Trophoblast cell (in vitro differentiated cells and primary cell): ENCODE measurements at regions not wholly inside any gene's neighbourhood (a gene's known extent, or its start where the extent isn't known, plus 50 kb on each side); places are given as distances from the start of the nearest gene placed in this dataset.

Experiments
- DNase-seq, 2 donors: peaks; one replicate each; pipeline ENCODE4 v3.0.0-alpha.2; 2016
- H2AFZ ChIP-seq: 2 replicates; pipeline ENCODE4 v1.6.1; 2013; ENCODE audit warnings: low read length, moderate library complexity, mild to moderate bottlenecking; ENCODE audit not compliant: insufficient read depth, poor library complexity
- H2AK5ac ChIP-seq: 2 replicates; pipeline ENCODE4 v1.6.1; 2013; ENCODE audit warnings: mild to moderate bottlenecking, low read length
- H2BK120ac ChIP-seq: 2 replicates; pipeline ENCODE4 v1.6.1; 2013; ENCODE audit warnings: low read length, mild to moderate bottlenecking, moderate library complexity; ENCODE audit not compliant: insufficient read depth, poor library complexity
- H2BK12ac ChIP-seq: 2 replicates; pipeline ENCODE4 v1.6.1; 2013; ENCODE audit warnings: mild to moderate bottlenecking, low read length, moderate library complexity
- H2BK5ac ChIP-seq: 2 replicates; pipeline ENCODE4 v1.6.1; 2013; ENCODE audit warnings: low read length, low read depth, moderate library complexity, mild to moderate bottlenecking; ENCODE audit not compliant: poor library complexity
- H3K14ac ChIP-seq: 2 replicates; pipeline ENCODE4 v1.6.1; 2013; ENCODE audit warnings: mild to moderate bottlenecking, low read length
- H3K18ac ChIP-seq: 2 replicates; pipeline ENCODE4 v1.6.1; 2013; ENCODE audit warnings: mild to moderate bottlenecking, low read length
- H3K23ac ChIP-seq: 2 replicates; pipeline ENCODE4 v1.6.1; 2013; ENCODE audit warnings: low read length
- H3K27ac ChIP-seq: 2 replicates; pipeline ENCODE4 v1.5.1; 2013; ENCODE audit warnings: low read depth, mild to moderate bottlenecking, inconsistent platforms, low read length, moderate library complexity
- H3K27me3 ChIP-seq: 2 replicates; pipeline ENCODE4 v1.6.1; 2013; ENCODE audit warnings: inconsistent platforms, mild to moderate bottlenecking, low read length, moderate library complexity; ENCODE audit not compliant: insufficient read depth
- H3K36me3 ChIP-seq, 2 experiments: 1 replicate in 1 of 2; 2 replicates in 1 of 2; pipeline ENCODE4 v1.6.1; 2013; ENCODE audit warnings: low read length in 2 of 2, mild to moderate bottlenecking in 2 of 2, moderate library complexity in 1 of 2; ENCODE audit not compliant: insufficient read depth in 2 of 2, control insufficient read depth in 1 of 2
- H3K4ac ChIP-seq: 2 replicates; pipeline ENCODE4 v1.6.1; 2013; ENCODE audit warnings: low read depth, mild to moderate bottlenecking, low read length, moderate library complexity
- H3K4me1 ChIP-seq, 2 experiments: 1 replicate in 1 of 2; 2 replicates in 1 of 2; pipeline ENCODE4 v1.6.1; 2013; ENCODE audit warnings: low read length in 2 of 2, mild to moderate bottlenecking in 2 of 2, moderate library complexity in 1 of 2; ENCODE audit not compliant: insufficient read depth in 2 of 2, control insufficient read depth in 1 of 2
- H3K4me2 ChIP-seq: 2 replicates; pipeline ENCODE4 v1.6.1; 2013; ENCODE audit warnings: inconsistent platforms, mild to moderate bottlenecking, low read length, moderate library complexity
- H3K4me3 ChIP-seq: 2 replicates; pipeline ENCODE4 v1.5.1; 2013; ENCODE audit warnings: mild to moderate bottlenecking, low read depth, low read length, inconsistent platforms
- H3K79me1 ChIP-seq: one replicate; pipeline ENCODE4 v1.6.1; 2013; ENCODE audit warnings: low read length
- H3K79me2 ChIP-seq: 2 replicates; pipeline ENCODE4 v1.6.1; 2013; ENCODE audit warnings: low read length, mild to moderate bottlenecking; ENCODE audit not compliant: control insufficient read depth, insufficient read depth, poor library complexity
- H3K9ac ChIP-seq: 2 replicates; pipeline ENCODE4 v1.6.1; 2013; ENCODE audit warnings: mild to moderate bottlenecking, low read length
- H3K9me3 ChIP-seq: 2 replicates; pipeline ENCODE4 v1.6.1; 2013; ENCODE audit warnings: low read depth, mild to moderate bottlenecking, control low read depth, inconsistent platforms, low read length; ENCODE audit not compliant: insufficient read depth
- H4K12ac ChIP-seq: 2 replicates; pipeline ENCODE4 v1.6.1; 2013; ENCODE audit warnings: low read depth, mild to moderate bottlenecking, low read length, moderate library complexity
- H4K8ac ChIP-seq: 2 replicates; pipeline ENCODE4 v1.6.1; 2013; ENCODE audit warnings: low read depth, mild to moderate bottlenecking, low read length, moderate library complexity
- H4K91ac ChIP-seq: one replicate; pipeline ENCODE4 v1.6.1; 2013; ENCODE audit warnings: low read depth, mild to moderate bottlenecking, low read length, moderate library complexity
- WGBS: extraction: QIAGEN DNeasy Blood & Tissue Kit; methylation state at CpG from one replicate; pipeline ENCODE4 v1.1.7; 2013; ENCODE audit warnings: missing lambda C conversion rate; ENCODE audit not compliant: insufficient read length, insufficient coverage; ENCODE audit errors: extremely low coverage; 5-methylcytosine and 5-hydroxymethylcytosine counted together

- Histone ChIP-seq H3K9ac (no peak overlapping the region), H3K79me1 (no peaks in the 10 kb centered on the region), H4K8ac (no peak overlapping the region), H3K36me3 (no peaks in the 10 kb centered on the region), H2BK12ac (no peak overlapping the region), H3K4me2 (no peak overlapping the region), H3K14ac (no peak overlapping the region), H2BK5ac (no peak overlapping the region), H3K18ac (no peak overlapping the region), H2AFZ (no peak overlapping the region), H3K4ac (no peak overlapping the region), H3K4me1 (no peaks in the 10 kb centered on the region), H2BK120ac (no peak overlapping the region), H4K91ac (no peak overlapping the region), H3K27me3 (no peaks in the 10 kb centered on the region), H3K9me3 (no peaks in the 10 kb centered on the region), H3K27ac (no peak overlapping the region), H3K4me3 (no peak overlapping the region), H4K12ac (no peak overlapping the region), H2AK5ac (no peak overlapping the region), H3K23ac (no peak overlapping the region), H3K79me2 (no peaks in the 10 kb centered on the region)
- no peak for DNase-seq
- WGBS = no CpG with 5 or more reads among the region's 5 CpGs
Observed at GRCh38 chr18:51345848-51346391, 148.4 kb upstream of the MEX3C start.

- Histone ChIP-seq H3K23ac (no peak overlapping the region), H2BK12ac (no peak overlapping the region), H3K27ac (no peak overlapping the region), H3K4me3 (no peak overlapping the region), H3K9ac (no peak overlapping the region), H4K91ac (no peak overlapping the region), H4K12ac (no peak overlapping the region), H2BK120ac (no peak overlapping the region), H3K36me3 (no peaks in the 10 kb centered on the region), H3K4ac (no peak overlapping the region), H4K8ac (no peak overlapping the region), H3K79me2 (no peaks in the 10 kb centered on the region), H3K27me3 (no peaks in the 10 kb centered on the region), H3K14ac (no peak overlapping the region), H3K4me2 (no peak overlapping the region), H3K4me1 (no peaks in the 10 kb centered on the region), H2AFZ (no peak overlapping the region), H3K18ac (no peak overlapping the region), H2AK5ac (no peak overlapping the region), H3K9me3 (no peaks in the 10 kb centered on the region), H3K79me1 (no peaks in the 10 kb centered on the region), H2BK5ac (no peak overlapping the region)
- no CpG with 5 or more reads among the region's 4 CpGs for WGBS
- no peak for DNase-seq
Observed at GRCh38 chr18:51346404-51346803, 148.9 kb upstream of the MEX3C start.

- Histone ChIP-seq H4K8ac (no peak overlapping the region), H3K9me3 (no peaks in the 10 kb centered on the region), H3K9ac (no peak overlapping the region), H3K4ac (no peak overlapping the region), H4K12ac (no peak overlapping the region), H4K91ac (no peak overlapping the region), H2AK5ac (no peak overlapping the region), H3K79me1 (no peaks in the 10 kb centered on the region), H2BK5ac (no peak overlapping the region), H3K27me3 (no peaks in the 10 kb centered on the region), H3K14ac (no peak overlapping the region), H3K4me1 (no peaks in the 10 kb centered on the region), H2BK12ac (no peak overlapping the region), H3K18ac (no peak overlapping the region), H3K4me2 (no peak overlapping the region), H2AFZ (no peak overlapping the region), H3K4me3 (no peak overlapping the region), H3K27ac (no peak overlapping the region), H2BK120ac (no peak overlapping the region), H3K23ac (no peak overlapping the region), H3K79me2 (no peaks in the 10 kb centered on the region), H3K36me3 (no peaks in the 10 kb centered on the region)
- WGBS = no CpG with 5 or more reads among the region's 2 CpGs
- DNase-seq = no peak
Observed at GRCh38 chr18:51350081-51350480, 152.6 kb upstream of the MEX3C start.

- DNase-seq = no peak
- Histone ChIP-seq H2BK120ac (no peak overlapping the region), H2AFZ (no peak overlapping the region), H4K91ac (no peak overlapping the region), H3K79me1 (no peaks in the 10 kb centered on the region), H3K9me3 (no peaks in the 10 kb centered on the region), H3K4me3 (no peak overlapping the region), H3K27ac (no peak overlapping the region), H3K4me2 (no peak overlapping the region), H3K79me2 (no peaks in the 10 kb centered on the region), H3K14ac (no peak overlapping the region), H2AK5ac (no peak overlapping the region), H3K18ac (no peak overlapping the region), H3K27me3 (no peaks in the 10 kb centered on the region), H3K4ac (no peak overlapping the region), H3K9ac (no peak overlapping the region), H3K36me3 (no peaks in the 10 kb centered on the region), H2BK12ac (no peak overlapping the region), H3K23ac (no peak overlapping the region), H4K8ac (no peak overlapping the region), H4K12ac (no peak overlapping the region), H2BK5ac (no peak overlapping the region), H3K4me1 (no peaks in the 10 kb centered on the region)
- no CpG with 5 or more reads among the region's 2 CpGs for WGBS
Observed at GRCh38 chr18:51355841-51356240, 158.4 kb upstream of the MEX3C start.
